ENCODE measurements at regions not wholly inside any gene's neighbourhood (a gene's known extent, or its start where the extent isn't known, plus 50 kb on each side); places are given as distances from the start of the nearest gene placed in this dataset.
"Not testable (repeated sequence)": the region's sequence is repeated elsewhere in the genome, so short reads cannot be mapped to it uniquely, and the experiment has no call there.

DNA sequence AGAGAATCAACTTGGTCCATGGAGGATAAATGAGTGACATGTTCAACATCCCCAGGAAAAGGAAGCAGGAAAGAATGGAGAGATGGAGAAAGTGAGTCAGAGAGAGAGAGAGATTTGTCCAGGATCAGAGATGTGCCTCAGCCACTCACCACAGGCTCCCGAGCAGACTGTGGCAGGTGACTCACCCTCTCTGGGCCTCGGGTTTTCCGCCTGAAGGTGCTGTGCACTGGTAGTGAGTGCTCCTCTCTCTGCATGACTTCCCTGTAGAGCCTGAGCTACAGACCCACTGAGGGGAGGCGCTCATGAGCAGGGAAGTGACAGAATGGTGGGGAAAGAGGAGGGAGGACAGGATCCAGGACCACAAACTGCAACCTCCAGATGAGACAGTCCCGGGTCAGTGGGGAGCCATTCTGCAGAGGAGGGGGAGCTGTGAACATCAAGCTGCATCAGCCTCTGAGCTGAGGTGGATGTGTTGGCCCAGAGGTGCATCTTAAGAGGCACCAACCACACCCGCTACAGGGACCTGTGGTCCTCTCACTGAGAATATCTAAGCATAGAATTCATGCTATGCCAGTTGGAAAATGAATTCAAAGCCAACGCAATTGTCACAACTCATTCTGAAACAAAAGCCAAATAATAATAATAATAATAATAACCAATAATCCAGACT is 433.4 kb downstream of the BRD1 start:
- DNase-seq (ENCODE audit: low read depth in 3 of 3), result peak in 1 of 3 experiments; percentile 5

DNA sequence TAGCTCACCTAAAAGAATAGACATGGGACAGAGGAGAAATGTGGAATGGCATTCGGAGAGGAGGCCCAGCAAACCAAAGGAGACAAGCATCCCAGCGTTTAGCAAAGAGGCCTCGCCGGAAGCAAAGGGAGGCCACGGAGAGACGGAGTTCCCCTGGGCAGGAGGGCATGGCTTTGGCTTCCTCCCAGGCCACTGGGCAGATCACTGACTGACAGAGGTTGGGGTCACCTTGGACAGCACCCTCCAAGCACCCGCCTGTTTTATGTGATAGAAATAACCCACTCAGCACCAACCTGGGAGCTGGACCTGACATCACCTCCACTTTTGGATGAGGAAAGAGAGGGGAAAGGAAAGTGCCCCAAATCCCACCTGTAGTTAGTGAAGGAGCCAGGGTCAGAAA is 434.1 kb downstream of the BRD1 start:
- DNase-seq (ENCODE audit: low read depth in 3 of 3), result no peak

DNA sequence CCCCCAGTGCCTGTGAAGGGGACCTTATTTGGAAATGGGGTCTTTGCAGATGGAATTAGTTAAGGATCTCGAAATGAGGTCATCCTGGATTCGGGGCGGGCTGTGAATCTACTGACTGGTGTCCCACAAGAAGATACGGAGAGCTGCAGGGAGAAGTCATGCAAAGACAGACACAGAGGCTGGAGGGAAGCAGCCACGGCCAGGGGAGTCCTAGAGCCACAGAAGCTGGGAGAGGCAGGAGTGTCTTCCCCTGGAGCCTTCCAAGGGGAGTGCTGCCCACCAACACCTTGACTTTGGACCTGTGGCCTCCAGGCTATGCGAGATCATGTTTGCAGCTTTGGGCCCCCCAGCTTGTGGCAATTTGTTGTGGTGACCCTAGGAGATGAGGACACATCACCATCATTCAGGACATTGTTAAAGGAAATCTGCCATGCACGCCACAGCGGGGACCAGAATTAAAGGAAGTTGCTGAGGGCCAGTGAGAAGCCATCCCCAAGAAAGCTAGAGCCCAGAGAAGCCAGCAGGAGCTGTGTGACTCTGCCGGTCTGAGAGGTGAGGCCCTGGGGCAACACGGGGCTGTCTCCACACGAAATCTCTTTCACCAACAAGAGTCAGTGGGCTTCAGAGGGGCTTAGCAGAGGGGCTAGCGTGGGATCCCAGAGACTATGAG is 434.7 kb downstream of the BRD1 start:
- no peak for DNase-seq (ENCODE audit: low read depth in 3 of 3)

DNA sequence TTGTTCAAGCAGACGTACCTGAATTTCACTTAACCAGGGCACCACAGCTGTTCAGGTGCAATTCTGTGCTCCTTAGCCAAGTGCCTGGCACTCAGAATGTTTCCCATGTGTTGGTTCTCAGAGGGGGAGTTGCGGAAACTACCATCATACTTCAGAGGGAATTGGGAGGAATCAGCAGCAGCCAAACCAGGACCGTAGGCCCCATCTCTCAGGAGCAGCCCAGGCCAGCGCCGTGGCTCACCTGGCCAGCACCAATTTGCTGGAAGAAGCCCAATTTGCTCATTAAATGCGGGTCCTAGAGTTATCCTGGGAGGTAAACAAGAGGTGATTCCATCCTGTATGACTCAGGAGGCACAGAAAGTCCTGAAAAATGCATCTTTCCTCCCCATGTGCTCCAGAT is 435.4 kb downstream of the BRD1 start:
- no peak for DNase-seq (ENCODE audit: low read depth in 3 of 3)

DNA sequence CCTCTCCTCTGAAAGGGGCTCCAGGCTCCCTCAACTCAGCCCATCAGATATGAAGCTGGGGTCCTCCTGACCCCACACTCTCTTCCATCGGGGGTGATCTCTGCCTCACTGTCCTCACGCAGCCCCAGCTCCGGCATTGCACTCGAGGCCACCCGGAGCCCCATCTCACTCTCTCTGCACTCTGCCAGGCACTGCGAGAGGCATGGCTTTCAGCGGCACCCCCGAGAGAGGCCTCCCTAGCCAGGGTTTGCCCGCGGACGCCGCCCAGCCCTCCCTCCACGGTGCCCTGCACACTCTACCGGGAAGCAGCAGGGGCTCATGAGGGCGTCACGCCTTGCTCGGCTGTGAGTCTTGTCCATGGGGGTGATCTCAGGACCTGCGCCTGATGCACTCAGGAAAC is 436.2 kb downstream of the BRD1 start:
- DNase-seq (ENCODE audit: low read depth in 3 of 3), result no peak

DNA sequence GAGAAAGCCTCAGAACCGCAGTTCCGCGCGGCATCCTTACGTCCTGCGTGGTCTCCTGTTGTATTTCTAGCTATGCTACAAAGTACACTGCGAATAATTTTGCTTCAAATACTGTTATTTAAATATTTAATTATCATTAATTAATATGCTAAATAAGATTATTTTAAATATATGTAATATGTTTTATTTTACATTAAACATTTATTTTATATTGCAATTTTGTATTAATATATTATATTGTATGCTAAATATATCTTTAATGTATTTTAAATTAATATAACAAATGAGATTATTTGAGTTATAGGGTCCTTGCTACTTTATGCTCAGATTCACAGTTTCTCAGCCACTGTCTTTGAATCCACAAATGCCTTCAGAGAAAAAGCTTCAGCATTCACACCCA is 436.7 kb downstream of the BRD1 start:
- no peak for DNase-seq (ENCODE audit: low read depth in 3 of 3)

DNA sequence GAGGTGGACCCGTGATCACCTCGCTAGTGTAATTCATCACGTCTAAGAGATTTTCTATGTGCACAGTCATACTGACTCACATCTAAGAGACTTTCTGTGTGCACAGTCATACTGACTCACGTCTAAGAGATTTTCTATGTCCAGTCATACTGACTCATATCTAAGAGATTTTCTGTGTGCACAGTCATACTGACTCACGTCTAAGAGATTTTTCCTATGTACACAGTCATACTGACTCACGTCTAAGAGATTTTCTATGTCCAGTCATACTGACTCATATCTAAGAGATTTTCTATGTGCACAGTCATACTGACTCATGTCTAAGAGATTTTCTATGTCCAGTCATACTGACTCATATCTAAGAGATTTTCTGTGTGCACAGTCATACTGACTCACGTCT is 443.8 kb downstream of the BRD1 start:
- not testable (repeated sequence) for DNase-seq (ENCODE audit: low read depth in 3 of 3)

DNA sequence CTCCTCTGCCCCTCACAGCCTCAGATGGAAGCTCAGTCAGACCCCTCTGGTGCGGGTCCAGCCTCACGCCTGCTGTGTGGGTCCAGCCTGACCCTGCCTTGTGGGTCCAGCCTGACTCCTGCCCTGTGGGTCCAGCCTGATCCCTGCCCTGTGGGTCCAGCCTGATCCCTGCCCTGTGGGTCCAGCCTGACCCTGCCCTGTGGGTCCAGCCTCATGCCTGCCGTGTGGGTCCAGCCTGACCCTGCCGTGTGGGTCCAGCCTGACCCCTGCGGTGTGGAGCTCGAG is 445.3 kb downstream of the BRD1 start:
- DNase-seq (ENCODE audit: low read depth in 3 of 3), result no peak

DNA sequence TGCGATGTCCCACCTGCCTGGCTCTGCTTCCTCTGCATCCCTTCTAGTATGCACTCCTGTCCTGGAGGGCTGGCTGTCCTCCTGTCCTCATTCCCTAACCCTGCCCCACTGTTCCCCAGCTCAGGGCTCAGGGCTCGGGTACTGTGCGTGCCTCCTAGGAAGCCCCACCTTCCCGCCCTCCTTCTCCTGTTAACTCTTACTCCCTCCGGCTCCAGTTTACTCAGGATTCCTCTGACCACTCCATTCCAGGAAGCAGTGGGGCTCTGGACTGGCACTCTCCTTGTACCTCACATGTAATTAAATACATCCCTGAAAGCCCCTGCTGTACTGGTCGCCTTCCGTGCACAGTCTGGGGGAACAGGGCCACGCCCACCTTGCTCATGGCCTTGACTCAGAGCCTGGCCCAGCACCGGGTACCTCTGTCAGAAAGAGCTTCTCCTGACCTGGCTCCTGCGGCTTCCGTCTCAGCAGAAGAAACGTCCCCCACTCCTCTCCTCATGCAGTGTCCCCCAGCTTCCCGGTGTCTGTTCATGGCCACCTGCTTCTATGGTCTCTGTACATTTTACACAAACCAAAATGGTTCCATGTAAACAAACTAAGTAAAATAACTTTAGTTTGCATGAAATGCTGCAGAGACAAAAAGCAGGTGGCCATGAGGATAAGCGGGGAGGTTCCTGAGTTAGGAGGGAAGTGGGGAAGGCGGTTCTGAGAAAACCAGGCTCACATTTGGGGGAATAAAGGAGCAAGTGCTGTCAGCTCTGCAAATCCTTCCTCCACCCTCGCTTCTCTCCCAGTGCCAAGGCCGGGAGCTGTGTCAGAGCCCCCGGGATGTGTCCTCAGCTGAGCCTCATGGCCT is 445.9 kb downstream of the BRD1 start:
- no peak for DNase-seq (ENCODE audit: low read depth in 3 of 3)

DNA sequence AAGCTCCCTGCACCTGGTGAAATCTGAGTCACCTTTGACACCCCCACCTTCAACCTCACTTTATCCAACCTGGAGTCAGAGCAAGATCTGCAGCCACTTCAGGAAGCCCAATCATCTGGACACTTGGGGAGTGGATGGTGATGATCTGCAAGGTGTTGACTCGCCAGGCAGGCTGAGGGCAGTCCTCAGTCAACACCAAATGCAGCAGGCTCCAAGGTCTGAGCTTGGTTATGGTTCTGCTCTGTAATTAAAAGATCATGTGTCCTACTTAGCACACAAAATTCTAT is 446.9 kb downstream of the BRD1 start:
- no peak for DNase-seq (ENCODE audit: low read depth in 3 of 3)

DNA sequence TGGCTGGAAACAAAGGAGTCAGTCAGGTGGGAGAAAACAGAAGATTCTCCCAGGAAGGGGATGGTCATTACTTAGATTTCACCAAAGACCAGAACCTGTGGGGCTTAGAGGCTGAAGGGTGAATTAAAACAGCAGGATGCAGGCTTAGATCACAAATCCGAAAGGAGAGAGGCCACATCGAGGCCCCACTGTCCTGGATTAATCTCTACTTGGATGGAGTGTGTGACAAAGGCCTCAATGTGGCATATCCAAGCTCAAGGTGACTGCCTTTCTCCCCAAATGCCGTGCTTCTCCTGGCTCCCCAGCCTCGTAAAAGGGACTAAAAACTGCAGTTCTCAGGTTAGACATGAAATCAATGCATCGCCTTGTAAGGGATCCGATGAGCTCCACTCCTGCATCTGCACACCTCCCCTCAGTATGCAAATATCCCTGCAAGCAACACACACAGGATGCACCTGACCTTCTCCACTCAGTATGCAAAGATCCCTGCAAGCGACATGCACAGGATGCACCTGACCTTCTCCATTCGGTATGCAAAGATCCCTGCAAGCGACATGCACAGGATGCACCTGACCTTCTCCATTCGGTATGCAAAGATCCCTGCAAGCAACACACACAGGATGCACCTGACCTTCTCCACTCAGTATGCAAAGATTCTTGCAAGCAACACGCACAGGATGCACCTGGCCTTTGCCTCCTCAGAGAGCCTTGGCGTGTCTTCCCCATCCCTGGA is 447.4 kb downstream of the BRD1 start:
- no peak for DNase-seq (ENCODE audit: low read depth in 3 of 3)

DNA sequence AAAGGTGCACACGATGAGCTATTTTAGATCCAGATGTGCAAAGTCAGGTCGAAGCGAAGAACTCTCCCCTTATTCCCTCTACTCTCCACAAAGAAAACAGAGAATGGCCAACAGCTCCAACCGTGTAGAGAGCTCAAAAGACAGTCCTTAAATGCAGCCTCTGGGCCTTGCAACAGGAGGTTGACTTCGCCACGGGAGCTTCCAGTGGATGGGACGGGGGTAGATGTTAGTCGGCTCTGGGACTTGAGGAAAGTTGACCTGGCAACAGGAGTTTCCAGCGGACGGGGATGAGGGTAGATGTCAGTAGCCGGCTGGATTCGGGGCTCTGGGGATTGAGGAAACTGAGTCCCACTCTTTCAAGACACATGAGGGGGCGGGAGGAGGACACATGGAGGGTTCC is 450.4 kb downstream of the BRD1 start:
- no peak for DNase-seq (ENCODE audit: low read depth in 3 of 3)

DNA sequence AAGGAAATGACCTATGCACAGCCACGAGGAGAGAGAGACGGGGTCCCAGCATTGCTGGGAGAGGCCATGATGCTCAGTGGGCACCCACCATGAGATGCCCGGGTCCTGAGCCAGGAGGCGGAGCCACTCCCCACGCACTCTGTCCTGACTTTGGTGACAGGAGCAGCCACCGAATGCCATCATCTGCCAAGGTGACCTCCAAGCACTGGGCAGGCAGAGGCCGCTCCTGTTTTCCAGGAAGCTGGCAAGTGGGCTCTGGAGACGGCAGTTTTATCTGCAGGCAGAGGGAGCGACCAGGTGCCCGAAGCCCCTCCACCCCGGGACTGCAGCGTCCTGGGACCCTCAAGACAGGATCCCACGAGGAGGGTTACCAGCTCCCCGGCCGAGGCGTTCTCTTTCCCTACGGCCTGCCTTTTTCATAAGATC is 453.9 kb downstream of the BRD1 start:
- DNase-seq (ENCODE audit: low read depth in 3 of 3), result no peak

DNA sequence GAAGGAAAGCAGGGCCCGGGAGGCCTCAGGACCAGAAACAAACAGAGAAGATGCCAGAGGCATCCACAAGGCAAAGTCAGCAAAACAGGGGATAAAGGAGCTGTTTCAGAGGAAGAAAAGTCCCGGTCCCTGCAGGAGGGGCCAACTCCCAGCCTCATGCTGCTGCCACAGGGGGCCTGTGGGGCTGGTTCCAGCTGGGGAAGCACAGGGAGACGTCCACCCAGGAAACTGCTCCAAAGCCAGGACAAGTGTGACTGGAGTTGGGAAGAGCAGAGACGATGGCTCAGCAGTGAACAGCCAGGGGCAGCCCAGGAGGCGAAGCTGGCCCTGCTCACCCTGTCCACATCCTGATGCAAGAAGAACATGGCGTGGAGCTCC is 454.4 kb downstream of the BRD1 start:
- DNase-seq (ENCODE audit: low read depth in 3 of 3), result no peak

DNA sequence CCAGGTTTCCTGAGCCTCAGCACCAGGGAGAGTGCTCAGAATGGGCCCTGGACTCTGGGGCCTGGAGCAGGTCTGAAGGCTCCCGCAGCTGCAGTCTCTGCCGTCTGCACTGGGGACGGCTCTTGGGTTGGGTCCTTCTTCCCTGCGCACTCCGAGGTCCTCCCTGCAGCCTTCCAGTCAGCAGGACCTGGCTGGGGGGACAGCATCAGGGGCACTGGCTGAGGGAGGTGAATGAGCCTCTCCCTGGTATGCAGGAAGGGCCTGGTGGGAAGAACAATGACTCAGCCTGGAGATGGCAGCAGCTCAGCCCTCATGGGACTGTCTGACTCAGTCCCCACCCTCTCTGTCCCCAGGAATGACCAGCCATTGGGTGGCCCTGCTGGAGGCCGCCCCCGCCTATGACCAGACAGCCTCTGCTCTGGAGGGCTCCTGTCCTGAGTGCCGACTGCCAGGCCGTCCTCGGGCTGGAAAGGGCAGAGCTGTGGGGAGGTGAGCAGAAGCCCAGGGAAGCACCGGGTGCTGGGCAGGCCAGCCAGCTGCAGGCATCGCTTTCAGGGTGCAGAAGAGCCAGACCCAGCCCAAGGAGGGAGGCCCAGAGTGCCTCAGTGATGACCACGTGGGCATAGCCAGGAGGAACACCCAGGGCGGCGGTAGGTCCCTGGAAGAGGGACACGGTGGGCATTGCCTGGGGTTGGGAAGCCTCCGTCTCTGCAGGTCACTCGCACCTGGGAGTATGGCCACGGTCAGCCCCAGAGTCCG is 455.0 kb downstream of the BRD1 start:
- DNase-seq (ENCODE audit: low read depth in 3 of 3), result no peak

DNA sequence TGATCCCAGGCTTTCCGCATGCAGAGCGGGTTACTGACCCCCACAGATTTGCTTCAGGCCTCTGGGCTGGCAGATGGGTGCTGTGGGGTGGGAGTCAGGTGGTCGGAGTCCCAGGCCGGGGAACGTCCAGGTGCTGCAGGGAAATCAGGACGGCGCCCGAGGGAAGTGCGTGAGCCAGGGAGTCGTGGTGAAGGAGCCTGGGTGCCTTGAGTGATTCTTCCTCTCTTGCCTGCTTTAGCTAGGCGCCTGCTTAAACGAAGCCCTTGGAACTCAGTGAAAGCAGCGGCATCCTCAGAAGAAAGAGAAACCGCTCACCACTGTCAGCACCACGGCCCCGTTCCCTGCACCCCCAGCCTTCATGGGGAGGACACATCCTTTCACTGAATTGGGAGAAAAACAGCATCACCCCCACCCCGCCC is 455.6 kb downstream of the BRD1 start:
- DNase-seq (ENCODE audit: low read depth in 3 of 3), result no peak

DNA sequence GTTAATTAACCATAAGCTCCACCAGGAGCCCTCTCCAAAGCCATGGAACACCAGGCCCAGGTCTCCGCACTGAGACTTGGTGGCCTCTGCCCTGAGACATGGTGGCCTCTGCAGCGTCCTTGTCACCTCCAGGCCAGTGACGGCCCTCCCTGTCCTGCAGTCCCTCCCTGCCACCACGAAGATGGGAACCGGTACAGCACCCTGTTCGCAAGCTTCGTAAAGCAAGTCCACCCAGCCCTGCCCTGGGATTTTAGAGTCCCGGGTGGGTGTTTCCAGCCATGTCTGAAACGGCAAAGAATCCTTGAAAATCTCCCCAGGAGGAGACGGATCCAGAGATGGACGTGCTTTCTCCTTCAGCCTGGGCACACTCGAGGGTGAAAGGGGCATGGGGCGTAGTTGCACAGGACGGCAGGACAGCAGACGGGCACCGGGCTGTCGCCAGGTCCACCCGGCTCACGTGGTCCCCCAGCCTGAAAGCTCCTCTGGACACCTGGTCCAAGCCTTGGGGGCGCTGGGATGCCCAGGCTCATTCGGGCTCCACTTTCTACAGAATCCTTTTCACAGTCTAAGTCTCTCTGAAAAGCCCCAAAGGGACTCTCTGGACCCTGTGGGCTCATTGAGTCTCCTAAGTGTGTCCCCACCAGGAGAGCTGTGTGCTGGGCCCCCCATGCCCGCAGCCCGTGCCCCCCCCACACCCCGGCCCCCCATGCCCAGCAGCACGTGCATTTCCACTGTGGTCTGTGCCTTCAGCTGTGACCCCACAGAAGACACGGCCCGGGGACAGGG is 456.2 kb downstream of the BRD1 start:
- DNase-seq (ENCODE audit: low read depth in 3 of 3), result no peak

DNA sequence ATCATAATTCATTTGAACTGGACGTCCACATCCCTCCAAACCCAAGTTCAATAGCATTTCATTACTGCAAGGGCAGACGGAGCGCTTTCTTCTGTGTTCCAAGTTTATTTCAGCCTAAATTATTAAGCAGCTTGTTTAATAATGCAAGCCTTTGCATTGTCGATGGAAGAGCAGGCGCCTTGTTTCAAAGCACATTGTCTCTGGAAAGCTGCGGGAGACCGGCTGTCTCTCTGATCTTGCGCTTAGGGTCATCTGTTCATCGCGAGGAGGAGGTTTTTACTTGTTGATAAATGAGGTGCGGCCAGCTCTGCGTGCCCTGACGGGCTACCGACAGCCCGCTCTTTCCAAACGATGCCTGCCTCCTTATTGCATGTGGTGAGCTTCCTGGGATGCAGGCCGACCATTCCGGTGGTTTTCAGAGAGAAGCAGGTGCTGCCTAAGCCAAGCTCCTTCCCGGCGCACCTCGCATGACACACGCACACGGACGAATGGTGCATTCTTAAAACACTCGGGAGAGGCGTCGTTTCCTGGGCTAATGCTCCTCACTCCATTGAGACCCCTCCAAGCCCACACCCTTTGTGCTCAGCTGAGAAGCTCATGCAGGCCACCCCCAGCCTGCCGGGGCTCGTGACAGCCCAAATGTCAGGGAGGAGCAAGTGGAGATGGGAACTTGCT is 456.9 kb downstream of the BRD1 start:
- DNase-seq (ENCODE audit: low read depth in 3 of 3), result no peak

DNA sequence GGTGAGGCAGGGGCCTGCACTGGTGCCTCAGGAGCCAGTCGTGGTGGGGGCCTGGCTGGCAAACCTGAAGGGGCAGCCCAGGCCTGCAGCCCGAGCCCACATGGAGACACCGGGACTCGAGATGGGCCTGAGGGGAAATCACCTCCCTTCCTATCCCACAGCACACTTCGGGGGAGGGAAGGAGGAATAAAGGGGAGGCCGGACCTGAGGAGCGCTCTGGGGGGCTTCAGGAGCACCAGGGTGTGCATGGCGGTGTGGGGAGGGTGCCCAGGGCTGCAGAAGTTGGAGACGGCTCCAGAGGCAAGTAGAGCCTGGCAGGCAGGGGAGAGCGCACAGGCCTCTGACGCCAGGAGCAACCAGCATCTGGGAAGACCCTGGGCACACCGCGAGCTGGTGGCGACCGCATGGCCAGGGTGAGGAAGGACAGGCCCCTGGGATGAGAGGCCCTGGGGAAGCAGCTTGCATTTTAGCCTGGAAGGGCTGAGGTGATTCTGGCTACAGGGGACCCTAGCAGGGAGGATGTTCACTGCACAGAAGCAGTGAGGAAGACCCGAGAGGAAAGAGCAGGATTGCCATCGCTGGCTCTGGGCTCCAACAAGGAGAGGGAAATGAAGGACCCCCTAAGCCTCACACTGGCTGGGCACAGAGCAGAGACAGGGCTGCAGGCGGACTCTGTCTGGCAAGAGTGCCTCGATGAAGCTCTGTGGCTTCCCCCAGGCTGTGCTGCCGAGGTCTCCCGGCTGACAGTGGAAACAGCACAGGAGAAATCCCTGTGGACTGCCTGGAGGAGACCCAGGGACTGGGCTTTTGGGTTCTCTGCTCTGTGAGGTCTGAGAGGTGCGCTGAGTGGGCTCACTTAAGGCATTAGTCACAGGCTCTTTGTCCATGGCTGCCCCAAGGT is 457.7 kb downstream of the BRD1 start:
- DNase-seq (ENCODE audit: low read depth in 3 of 3), result no peak
